Adrenal gland (tissue), 9 donors: ENCODE measurements at regions not wholly inside any gene's neighbourhood (a gene's known extent, or its start where the extent isn't known, plus 50 kb on each side); places are given as distances from the start of the nearest gene placed in this dataset.
A peak's percentile ranks its signal among the peaks of the same experiment; 100 is the strongest.

Source experiments
- DNase-seq, 7 donors: peaks; one replicate each; pipeline ENCODE4 v3.0.0-alpha.2; 2019 to 2020
- H3K27ac ChIP-seq, 5 donors: fragments of 200-600 bp; sonication (generic) in 4 of 5; 1 replicate in 3 of 5; 2 replicates in 2 of 5; pipeline versions ENCODE4 v1.5.1 to v1.8.0; 2016 to 2020; ENCODE audit warnings: mild to moderate bottlenecking in 1 of 5
- H3K27me3 ChIP-seq: fragments of 200-600 bp; 2 replicates; pipeline ENCODE4 v1.8.0; 2021
- H3K36me3 ChIP-seq, 2 donors: fragments of 200-600 bp; replicated peaks in 1 of 2; 1 replicate in 1 of 2; 2 replicates in 1 of 2; pipeline versions ENCODE4 v1.5.1 to v1.8.0; 2018 to 2022
- H3K4me1 ChIP-seq, 2 donors: fragments of 200-600 bp; replicated peaks in 1 of 2; 1 replicate in 1 of 2; 2 replicates in 1 of 2; pipeline versions ENCODE4 v1.5.1 to v1.8.0; 2018 to 2021
- H3K4me3 ChIP-seq, 4 donors: fragments of 200-600 bp; sonication (generic) in 3 of 4; one replicate each; pipeline ENCODE4 v1.5.1; 2016 to 2018
- H3K9me3 ChIP-seq, 3 donors: fragments of 200-600 bp; sonication (generic) in 1 of 3; replicated peaks in 1 of 3; 1 replicate in 2 of 3; 2 replicates in 1 of 3; pipeline versions ENCODE4 v1.5.1 to v1.8.0; 2016 to 2021
- POLR2A ChIP-seq, 2 donors: fragments of 450-650 bp; IDR thresholded peaks; one replicate each; pipeline ENCODE4 v1.6.1; 2017; ENCODE audit warnings: antibody characterized with exemption in 2 of 2, mild to moderate bottlenecking in 2 of 2, moderate library complexity in 1 of 2
- WGBS, 4 donors: extraction: QIAGEN DNeasy Blood & Tissue Kit in 2 of 4; methylation state at CpG; one replicate each; pipeline versions ENCODE4 v1.1.5 to v1.1.7; 2013 to 2017; 5-methylcytosine and 5-hydroxymethylcytosine counted together
- intact Hi-C, 2 donors: fragments of 100-400 bp; cut with DNase I; formaldehyde crosslinking; loops; one replicate each; pipeline versions ENCODE4 v1.14.1 to v1.15.0; 2022 to 2023
- TF ChIP-seq, protein P1 (sequence below), 6 experiments: fragments of 450-650 bp in 4 of 6; fragments of 200-600 bp in 2 of 6; sonication (generic) in 1 of 6; IDR thresholded peaks; 1 replicate in 5 of 6; 2 replicates in 1 of 6; pipeline versions ENCODE4 v1.5.1 to v1.8.0; 2016 to 2021; ENCODE audit warnings: antibody characterized with exemption in 6 of 6, mild to moderate bottlenecking in 2 of 6, moderate library complexity in 1 of 6
- donor health status: healthy with polysubstance abuse.
- donor health status: Bipolar disorder and iron deficiency.
- donor health status: DM: yes; HTN: yes; CAD: no.
- donor health status: DM: no; HTN: no; CAD: no.
- donor health status: DM: no; HTN: no; CAD: no.

DNA sequence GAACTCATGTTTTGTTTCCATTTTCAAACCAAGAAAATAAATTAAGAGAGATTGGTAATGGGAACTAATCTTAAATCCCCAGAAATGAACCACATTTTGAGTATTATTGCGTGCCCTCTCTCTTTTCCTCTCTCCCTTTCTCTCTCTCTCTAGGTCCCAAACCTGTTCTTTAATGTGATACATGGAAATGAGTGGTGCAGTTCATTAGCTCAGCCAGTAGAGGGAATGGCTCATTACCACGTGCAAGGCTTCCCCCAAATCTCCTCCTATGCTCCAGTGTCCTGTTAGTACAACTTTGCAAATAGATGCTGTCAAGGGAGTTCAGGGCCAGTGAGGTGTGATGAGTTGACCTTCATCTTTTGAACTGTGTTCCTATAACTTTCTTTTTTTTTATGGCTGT is 178.4 kb downstream of the FGF9 start:
- H3K9me3 ChIP-seq, result no peaks in the 10 kb centered on the region
- 40 to 52% (median 43%) methylated on average over 2 of the region's 2 CpGs for WGBS, 4 donors
- peaks cover 3% of the 10 kb centered on the region for H3K27me3 ChIP-seq
- no peak overlapping the region for H3K4me3 ChIP-seq
- peak in 5 of 7 donors; percentile 19 to 43 (median 33) for DNase-seq
- intact Hi-C loops, result no loop called here
- no peaks in the 10 kb centered on the region for H3K4me1 ChIP-seq
- no peak overlapping the region for H3K27ac ChIP-seq
- no peaks in the 10 kb centered on the region for H3K36me3 ChIP-seq
- no peak for TF ChIP-seq POLR2A (IDR thresholded peaks at IDR 0.05)
- TF ChIP-seq, protein P1, sequence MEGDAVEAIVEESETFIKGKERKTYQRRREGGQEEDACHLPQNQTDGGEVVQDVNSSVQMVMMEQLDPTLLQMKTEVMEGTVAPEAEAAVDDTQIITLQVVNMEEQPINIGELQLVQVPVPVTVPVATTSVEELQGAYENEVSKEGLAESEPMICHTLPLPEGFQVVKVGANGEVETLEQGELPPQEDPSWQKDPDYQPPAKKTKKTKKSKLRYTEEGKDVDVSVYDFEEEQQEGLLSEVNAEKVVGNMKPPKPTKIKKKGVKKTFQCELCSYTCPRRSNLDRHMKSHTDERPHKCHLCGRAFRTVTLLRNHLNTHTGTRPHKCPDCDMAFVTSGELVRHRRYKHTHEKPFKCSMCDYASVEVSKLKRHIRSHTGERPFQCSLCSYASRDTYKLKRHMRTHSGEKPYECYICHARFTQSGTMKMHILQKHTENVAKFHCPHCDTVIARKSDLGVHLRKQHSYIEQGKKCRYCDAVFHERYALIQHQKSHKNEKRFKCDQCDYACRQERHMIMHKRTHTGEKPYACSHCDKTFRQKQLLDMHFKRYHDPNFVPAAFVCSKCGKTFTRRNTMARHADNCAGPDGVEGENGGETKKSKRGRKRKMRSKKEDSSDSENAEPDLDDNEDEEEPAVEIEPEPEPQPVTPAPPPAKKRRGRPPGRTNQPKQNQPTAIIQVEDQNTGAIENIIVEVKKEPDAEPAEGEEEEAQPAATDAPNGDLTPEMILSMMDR (IDR thresholded peaks at IDR 0.05), result peak; percentile 56 to 71 (median 64)

DNA sequence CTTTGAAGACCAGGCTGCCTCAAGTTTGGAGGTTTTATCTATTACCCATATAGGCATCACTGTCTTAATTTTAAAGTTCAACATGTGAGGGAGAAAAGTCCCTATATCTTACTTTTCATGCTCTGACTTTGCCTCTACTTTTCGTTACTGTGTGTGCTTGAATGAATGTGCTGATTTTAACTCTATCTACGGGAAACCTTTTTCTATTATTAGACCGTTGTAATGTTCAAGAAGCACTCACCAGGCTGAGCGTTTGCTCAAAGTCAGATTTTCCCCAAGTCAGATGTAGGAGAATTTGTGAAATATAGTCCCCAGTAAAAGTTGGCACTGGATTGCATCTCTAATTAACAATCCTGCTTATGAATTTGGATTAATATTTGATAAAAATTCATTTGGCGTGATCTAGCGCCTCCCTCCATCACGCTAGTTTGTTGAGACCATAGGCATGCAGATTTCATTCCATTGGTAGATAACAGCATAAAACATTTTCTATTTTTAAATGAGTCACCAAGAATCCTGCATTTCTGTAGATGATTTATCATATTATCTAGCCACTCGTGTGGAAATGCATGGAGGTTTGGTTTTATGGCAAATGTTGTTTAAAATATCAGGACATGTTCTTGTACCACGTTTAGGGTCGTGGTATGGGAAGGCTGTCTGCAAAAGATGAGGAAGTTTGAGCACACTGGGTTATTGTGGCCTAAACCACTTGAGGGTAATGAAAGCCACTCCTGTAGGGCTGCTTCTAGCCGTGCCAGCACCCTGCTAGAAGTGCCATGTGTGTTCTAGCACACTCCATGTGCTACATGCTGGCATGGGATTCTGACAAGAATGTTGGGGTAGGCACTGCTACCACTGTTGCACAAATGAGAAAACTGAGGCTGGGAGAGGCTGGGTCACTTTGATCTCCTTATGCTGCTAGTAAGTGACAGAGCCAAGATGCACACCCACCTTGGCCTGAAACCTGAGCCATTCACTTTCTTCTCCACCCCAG is 179.4 kb downstream of the FGF9 start:
- Histone ChIP-seq H3K4me1 (no peaks in the 10 kb centered on the region), H3K36me3 (no peaks in the 10 kb centered on the region), H3K9me3 (no peaks in the 10 kb centered on the region), H3K27me3 (peaks cover 3% of the 10 kb centered on the region), H3K27ac (no peak overlapping the region), H3K4me3 (no peak overlapping the region)
- DNase-seq, result no peak
- TF ChIP-seq POLR2A (IDR thresholded peaks at IDR 0.05), result no peak
- TF ChIP-seq, protein P1 (IDR thresholded peaks at IDR 0.05), result no peak
- 76 to 81% (median 78%) methylated on average over 11 of the region's 11 CpGs for WGBS, 4 donors
- intact Hi-C loops, result no loop called here

DNA sequence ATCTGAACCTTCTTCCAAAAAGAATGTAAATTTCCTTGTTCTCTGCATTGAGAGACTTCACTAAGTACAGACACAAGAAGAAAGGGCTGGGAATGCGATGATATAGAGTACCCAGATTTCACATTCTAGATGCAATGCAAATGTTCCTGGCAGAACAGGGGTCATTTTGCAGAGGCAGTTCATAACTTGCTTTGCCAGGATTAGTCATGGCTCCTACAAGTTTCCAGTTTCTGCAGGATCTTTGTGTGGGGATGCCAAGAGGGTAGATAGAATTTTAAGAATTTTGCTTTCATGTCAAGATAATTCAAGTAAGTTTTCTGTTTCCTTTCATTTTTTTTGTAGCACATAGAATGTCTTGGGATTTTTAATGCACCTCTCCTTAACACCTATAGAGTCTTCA is 181.2 kb downstream of the FGF9 start:
- Histone ChIP-seq H3K4me1 (no peaks in the 10 kb centered on the region), H3K27ac (no peak overlapping the region), H3K4me3 (no peak overlapping the region), H3K9me3 (no peaks in the 10 kb centered on the region), H3K27me3 (peaks cover 3% of the 10 kb centered on the region), H3K36me3 (no peaks in the 10 kb centered on the region)
- intact Hi-C loops, result no loop called here
- TF ChIP-seq, protein P1 (IDR thresholded peaks at IDR 0.05), result no peak
- TF ChIP-seq POLR2A (IDR thresholded peaks at IDR 0.05), result no peak
- 91 to 100% (median 95%) methylated on average over 1 of the region's 1 CpG for WGBS, 4 donors
- DNase-seq, result no peak

DNA sequence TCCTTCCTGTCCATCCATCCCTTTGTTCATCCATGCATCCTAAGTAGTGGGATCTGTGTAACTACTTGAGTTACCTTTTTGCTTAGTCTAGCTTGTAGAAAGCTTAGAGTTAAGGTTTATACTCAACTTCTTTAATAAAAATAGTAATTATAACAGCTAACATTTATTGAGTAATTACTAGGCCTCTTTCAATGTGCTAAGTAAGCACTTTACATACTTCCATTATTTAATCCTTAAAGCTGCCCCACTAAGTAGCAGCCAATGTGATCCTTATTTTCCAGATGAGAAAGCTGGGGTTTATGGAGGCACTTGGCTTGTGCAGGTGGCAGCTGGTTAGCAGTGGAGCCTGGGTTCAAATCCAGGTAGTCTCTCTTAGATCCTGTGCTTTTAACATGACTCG is 182.9 kb downstream of the FGF9 start:
- no peak for DNase-seq
- H3K27me3 ChIP-seq, result no peaks in the 10 kb centered on the region
- no peak overlapping the region for H3K4me3 ChIP-seq
- TF ChIP-seq, protein P1 (IDR thresholded peaks at IDR 0.05), result no peak
- TF ChIP-seq POLR2A (IDR thresholded peaks at IDR 0.05), result no peak
- H3K27ac ChIP-seq, result no peak overlapping the region
- intact Hi-C loops, result no loop called here
- H3K9me3 ChIP-seq, result no peaks in the 10 kb centered on the region
- no peaks in the 10 kb centered on the region for H3K36me3 ChIP-seq
- WGBS, 4 donors, result 92 to 96% (median 94%) methylated on average over 1 of the region's 1 CpG
- no peaks in the 10 kb centered on the region for H3K4me1 ChIP-seq
